ENCODE measurements at regions not wholly inside any gene's neighbourhood (a gene's known extent, or its start where the extent isn't known, plus 50 kb on each side); places are given as distances from the start of the nearest gene placed in this dataset.
"Not testable (repeated sequence)": the region's sequence is repeated elsewhere in the genome, so short reads cannot be mapped to it uniquely, and the experiment has no call there.

GRCh38 chr3:161913786-161914389 is 417.3 kb downstream of the OTOL1 start:
- H3K36me3 Mint-ChIP-seq (ENCODE audit: insufficient read depth): no peaks in the 10 kb centered on the region
- no peaks in the 10 kb centered on the region for H3K4me1 Mint-ChIP-seq (ENCODE audit: low read depth)
- H3K9me3 Mint-ChIP-seq: peaks cover 10% of the 10 kb centered on the region
- H3K27me3 Mint-ChIP-seq (ENCODE audit: low read depth): no peaks in the 10 kb centered on the region
- H3K4me3 Mint-ChIP-seq: no peak overlapping the region
- DNase-seq (no peak), ATAC-seq (no peak)

DNA sequence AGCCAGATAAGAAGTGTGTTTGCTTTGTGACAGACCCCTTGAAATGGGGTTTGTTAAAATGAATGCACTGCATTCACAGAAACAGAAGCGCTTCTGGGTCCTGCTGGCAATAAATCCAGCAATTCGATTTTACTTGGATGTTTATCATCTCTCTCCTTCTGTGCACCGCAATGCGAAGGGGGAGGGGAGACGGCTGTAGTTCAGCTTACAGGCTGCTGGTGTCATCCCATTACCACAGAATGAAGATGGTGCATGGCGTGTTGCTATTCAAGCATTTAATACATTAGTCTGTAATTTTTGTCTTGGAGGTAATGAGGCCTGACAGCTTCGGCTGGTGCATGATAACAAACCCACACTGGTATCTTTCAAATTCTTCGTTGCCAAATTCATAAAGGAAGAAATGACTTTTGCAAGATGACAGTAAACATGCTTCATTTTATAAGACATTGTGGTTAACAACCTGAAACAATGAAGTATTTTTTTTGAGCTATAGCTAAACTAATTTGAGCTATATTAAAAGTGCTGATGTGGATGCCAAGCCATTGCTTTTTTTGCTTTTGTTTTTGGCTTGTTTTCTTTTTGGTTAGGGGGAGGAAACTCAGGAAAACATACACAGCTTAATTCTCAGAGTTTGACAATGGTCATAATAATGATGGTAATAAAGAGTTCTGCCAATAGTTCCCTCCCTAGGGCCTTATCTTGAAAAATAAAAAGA is 418.3 kb downstream of the OTOL1 start:
- no peaks in the 10 kb centered on the region for H3K27me3 Mint-ChIP-seq (ENCODE audit: low read depth)
- no peaks in the 10 kb centered on the region for H3K36me3 Mint-ChIP-seq (ENCODE audit: insufficient read depth)
- peaks cover 18% of the 10 kb centered on the region for H3K9me3 Mint-ChIP-seq
- ATAC-seq (no peak), DNase-seq (no peak)
- no peak overlapping the region for H3K4me3 Mint-ChIP-seq
- no peaks in the 10 kb centered on the region for H3K4me1 Mint-ChIP-seq (ENCODE audit: low read depth)

GRCh38 chr3:161915418-161915750 is 418.8 kb downstream of the OTOL1 start:
- H3K9me3 Mint-ChIP-seq: peaks cover 20% of the 10 kb centered on the region
- no peaks in the 10 kb centered on the region for H3K4me1 Mint-ChIP-seq (ENCODE audit: low read depth)
- no peak overlapping the region for H3K4me3 Mint-ChIP-seq

GRCh38 chr3:161920196-161920595 is 423.6 kb downstream of the OTOL1 start:
- Mint-ChIP-seq H3K9me3 (peaks cover 22% of the 10 kb centered on the region), H3K36me3 (ENCODE audit: insufficient read depth) (no peaks in the 10 kb centered on the region), H3K4me3 (no peak overlapping the region), H3K27me3 (ENCODE audit: low read depth) (no peaks in the 10 kb centered on the region), H3K4me1 (ENCODE audit: low read depth) (no peaks in the 10 kb centered on the region)
- ATAC-seq (no peak), DNase-seq (no peak)

More at GRCh38 chr3:161915418-161915750, 418.8 kb downstream of the OTOL1 start:
- no peaks in the 10 kb centered on the region for H3K27me3 Mint-ChIP-seq (ENCODE audit: low read depth)
- DNase-seq (no peak), ATAC-seq (no peak)
- no peaks in the 10 kb centered on the region for H3K36me3 Mint-ChIP-seq (ENCODE audit: insufficient read depth)

GRCh38 chr3:161925749-161926360 is 429.2 kb downstream of the OTOL1 start:
- ATAC-seq: no peak
- no peak for DNase-seq
- Mint-ChIP-seq H3K36me3 (ENCODE audit: insufficient read depth) (no peaks in the 10 kb centered on the region), H3K27me3 (ENCODE audit: low read depth) (no peaks in the 10 kb centered on the region), H3K4me1 (ENCODE audit: low read depth) (no peaks in the 10 kb centered on the region), H3K4me3 (no peak overlapping the region), H3K9me3 (peaks cover 14% of the 10 kb centered on the region)

DNA sequence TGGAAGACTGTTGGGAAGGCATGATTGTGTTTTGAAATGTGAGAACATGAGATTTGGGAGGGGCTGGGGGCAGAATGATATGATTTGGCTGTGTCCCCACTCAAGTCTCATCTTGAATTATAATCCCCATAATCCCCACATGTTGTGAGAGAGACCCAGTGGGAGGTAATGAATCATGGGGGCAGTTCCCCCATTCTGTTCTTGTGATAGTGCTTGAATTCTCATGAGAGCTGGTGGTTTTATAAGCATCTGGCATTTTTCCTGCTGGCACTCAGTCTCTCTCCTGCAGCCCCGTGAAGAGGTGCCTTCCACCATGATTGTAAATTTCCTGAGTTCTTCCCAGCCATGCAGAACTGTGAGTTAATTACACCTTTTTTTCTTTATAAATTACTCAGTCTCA is 430.5 kb downstream of the OTOL1 start:
- Mint-ChIP-seq H3K27me3 (ENCODE audit: low read depth) (no peaks in the 10 kb centered on the region), H3K36me3 (ENCODE audit: insufficient read depth) (no peaks in the 10 kb centered on the region), H3K4me1 (ENCODE audit: low read depth) (no peaks in the 10 kb centered on the region), H3K9me3 (peaks cover 7% of the 10 kb centered on the region), H3K4me3 (no peak overlapping the region)
- ATAC-seq (no peak), DNase-seq (no peak)

DNA sequence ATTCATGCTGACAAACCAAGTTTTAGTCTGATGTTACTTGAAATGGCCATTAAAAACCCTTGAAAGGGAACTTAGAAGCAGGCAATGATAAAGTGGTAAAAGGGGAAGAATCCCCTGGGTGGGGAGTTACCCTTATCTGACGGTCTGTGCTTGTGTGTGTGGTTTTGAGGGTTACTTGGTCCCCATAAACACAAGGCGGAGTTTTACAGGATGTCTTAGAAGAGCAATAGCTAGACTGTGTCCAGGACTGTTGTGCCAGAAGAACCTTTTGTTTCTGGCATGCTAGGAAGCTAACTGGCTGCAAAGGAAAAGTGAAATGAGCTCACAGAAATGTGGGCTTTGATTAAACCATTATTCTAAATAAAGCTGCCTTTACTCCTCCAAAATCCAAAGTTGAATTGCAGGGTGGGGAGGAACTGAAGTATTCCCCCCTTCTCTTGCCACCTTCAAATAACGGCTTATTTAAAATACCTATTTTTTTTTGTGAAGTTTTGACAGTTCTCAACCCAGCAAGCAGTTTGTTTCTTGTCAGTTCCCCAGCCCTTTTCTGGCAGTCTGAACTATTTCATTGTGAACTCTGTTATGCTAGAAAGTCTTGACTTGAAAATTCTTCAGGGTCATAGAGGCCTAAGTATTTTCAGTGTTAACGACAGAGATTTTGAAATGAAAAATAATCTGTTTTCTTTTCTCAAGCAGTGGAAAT is 443.5 kb downstream of the OTOL1 start:
- DNase-seq: no peak
- Mint-ChIP-seq H3K4me1 (ENCODE audit: low read depth) (no peaks in the 10 kb centered on the region), H3K36me3 (ENCODE audit: insufficient read depth) (no peaks in the 10 kb centered on the region), H3K9me3 (peaks cover 3% of the 10 kb centered on the region), H3K27me3 (ENCODE audit: low read depth) (no peaks in the 10 kb centered on the region), H3K4me3 (no peak overlapping the region)
- no peak for ATAC-seq

DNA sequence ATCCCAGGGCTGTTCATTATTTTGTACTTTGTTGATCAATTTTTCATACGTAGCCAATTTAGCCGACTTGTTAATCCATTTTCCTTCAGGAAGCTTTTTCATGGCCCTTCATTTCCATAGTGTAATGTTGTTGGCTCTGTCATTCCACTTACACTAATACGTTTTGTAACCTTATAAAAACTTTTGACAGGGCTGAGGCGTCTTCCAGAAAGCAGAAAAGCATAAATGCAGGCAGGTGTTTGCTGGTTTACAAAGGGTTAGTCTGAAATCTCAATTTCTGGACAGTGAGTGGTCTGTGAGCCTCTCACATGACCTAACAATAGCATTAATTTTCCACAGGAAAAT is 444.0 kb downstream of the OTOL1 start:
- no peak for DNase-seq
- H3K36me3 Mint-ChIP-seq (ENCODE audit: insufficient read depth): no peaks in the 10 kb centered on the region

GRCh38 chr3:161941891-161942290 is 445.3 kb downstream of the OTOL1 start:
- no peaks in the 10 kb centered on the region for H3K4me1 Mint-ChIP-seq (ENCODE audit: low read depth)
- no peaks in the 10 kb centered on the region for H3K36me3 Mint-ChIP-seq (ENCODE audit: insufficient read depth)
- H3K9me3 Mint-ChIP-seq: no peaks in the 10 kb centered on the region
- no peaks in the 10 kb centered on the region for H3K27me3 Mint-ChIP-seq (ENCODE audit: low read depth)
- ATAC-seq (no peak), DNase-seq (no peak)
- H3K4me3 Mint-ChIP-seq: no peak overlapping the region

More for the DNA sequence above, 444.0 kb downstream of the OTOL1 start:
- no peak for ATAC-seq
- no peak overlapping the region for H3K4me3 Mint-ChIP-seq
- no peaks in the 10 kb centered on the region for H3K9me3 Mint-ChIP-seq
- no peaks in the 10 kb centered on the region for H3K4me1 Mint-ChIP-seq (ENCODE audit: low read depth)
- no peaks in the 10 kb centered on the region for H3K27me3 Mint-ChIP-seq (ENCODE audit: low read depth)

DNA sequence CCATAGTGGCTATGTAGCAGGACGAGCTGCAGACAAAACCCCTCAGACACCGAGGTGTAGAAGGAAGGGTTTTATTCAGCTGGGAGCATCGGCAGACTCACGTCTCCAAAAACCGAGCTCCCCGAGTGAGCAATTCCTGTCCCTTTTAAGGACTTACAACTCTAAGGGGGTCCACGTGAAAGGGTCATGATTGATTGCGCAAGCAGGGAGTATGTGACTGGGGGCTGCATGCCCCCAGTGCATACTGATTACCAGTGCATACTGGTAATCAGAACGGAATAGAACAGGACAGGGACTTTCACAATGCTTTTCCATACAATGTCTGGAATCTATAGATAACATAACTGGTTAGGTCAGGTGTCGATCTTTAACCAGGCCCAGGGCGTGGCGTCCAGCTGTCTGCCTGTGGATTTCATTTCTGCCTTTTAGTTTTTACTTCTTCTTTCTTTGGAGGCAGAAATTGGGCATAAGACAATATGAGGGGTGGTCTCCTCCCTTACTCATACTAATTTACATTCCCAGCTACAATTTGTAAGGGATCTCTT is 447.3 kb downstream of the OTOL1 start:
- not testable (repeated sequence) for H3K27me3 Mint-ChIP-seq (ENCODE audit: low read depth); H3K4me3 Mint-ChIP-seq; DNase-seq; H3K36me3 Mint-ChIP-seq (ENCODE audit: insufficient read depth); H3K4me1 Mint-ChIP-seq (ENCODE audit: low read depth); ATAC-seq; H3K9me3 Mint-ChIP-seq

DNA sequence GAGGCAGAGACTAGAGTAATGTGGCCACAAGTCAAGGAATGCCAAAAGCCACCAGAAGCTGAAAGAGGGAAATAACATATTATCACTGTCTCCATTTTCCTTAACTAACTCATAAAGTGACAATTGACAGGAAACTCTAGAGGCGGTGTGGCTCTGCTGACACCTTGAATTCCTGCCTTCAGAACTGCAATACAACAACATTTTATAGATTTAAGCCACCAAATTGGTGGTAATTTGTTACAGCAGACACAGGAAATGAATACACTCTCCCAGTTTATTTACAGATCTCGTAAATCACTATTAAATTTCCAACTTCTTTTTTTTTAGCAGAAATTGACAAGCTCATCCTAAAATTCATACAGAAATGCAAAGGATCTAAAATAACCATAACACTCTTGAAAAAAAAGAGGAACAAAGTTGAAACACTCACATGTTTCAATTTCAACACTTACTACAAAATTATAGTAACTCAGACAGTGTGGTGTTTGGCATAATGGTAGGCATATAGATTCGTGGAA is 449.9 kb downstream of the OTOL1 start:
- no peak overlapping the region for H3K4me3 Mint-ChIP-seq

GRCh38 chr3:161950318-161950868 is 453.8 kb downstream of the OTOL1 start:
- Mint-ChIP-seq H3K36me3 (ENCODE audit: insufficient read depth) (no peaks in the 10 kb centered on the region), H3K4me1 (ENCODE audit: low read depth) (no peaks in the 10 kb centered on the region), H3K4me3 (no peak overlapping the region), H3K27me3 (ENCODE audit: low read depth) (no peaks in the 10 kb centered on the region), H3K9me3 (peaks cover 3% of the 10 kb centered on the region)
- DNase-seq (no peak), ATAC-seq (no peak)

More for the DNA sequence above, 449.9 kb downstream of the OTOL1 start:
- no peak for DNase-seq
- ATAC-seq: no peak
- no peaks in the 10 kb centered on the region for H3K36me3 Mint-ChIP-seq (ENCODE audit: insufficient read depth)
- peaks cover 3% of the 10 kb centered on the region for H3K9me3 Mint-ChIP-seq
- H3K27me3 Mint-ChIP-seq (ENCODE audit: low read depth): no peaks in the 10 kb centered on the region
- H3K4me1 Mint-ChIP-seq (ENCODE audit: low read depth): no peaks in the 10 kb centered on the region

DNA sequence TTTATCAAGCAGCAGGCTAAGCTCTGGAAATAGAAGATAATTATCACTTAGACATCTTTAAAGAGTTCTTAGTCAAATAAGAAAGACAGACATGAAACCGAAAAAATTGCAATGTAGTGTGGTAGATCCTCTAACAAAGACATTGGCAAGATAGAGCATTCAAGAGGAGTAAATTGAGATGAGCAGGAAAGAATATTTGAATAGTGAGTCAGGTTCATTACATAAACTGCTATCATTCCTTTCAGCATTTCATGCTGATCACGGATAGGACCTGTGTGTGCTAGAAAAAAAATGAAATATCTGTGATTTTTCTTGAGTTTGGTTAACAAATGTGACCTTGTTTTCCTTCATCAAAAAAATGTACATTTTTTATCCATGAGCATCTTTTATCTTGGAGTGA is 460.9 kb downstream of the OTOL1 start:
- Mint-ChIP-seq H3K4me3 (no peak overlapping the region), H3K9me3 (peaks cover 4% of the 10 kb centered on the region), H3K36me3 (ENCODE audit: insufficient read depth) (no peaks in the 10 kb centered on the region), H3K4me1 (ENCODE audit: low read depth) (no peaks in the 10 kb centered on the region), H3K27me3 (ENCODE audit: low read depth) (no peaks in the 10 kb centered on the region)
- ATAC-seq: no peak
- DNase-seq: no peak

DNA sequence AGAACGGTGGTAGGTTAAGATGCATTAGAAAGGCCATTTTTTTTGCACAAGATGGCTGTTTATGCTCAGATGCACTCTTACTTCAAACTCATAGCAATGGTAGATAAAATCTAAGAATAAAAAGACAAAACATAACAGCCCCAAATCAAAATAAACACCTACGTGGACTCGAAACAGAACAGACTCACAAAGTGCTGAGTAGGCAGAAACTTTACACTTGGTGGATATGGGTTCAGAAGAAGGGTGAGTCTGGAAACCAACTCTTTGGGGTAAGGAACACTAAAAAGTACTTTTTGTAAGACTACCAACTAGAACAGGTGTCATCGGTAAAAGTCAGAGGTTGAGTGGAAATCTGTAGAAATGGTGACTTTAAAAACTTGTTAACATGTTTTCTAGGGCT is 468.2 kb downstream of the OTOL1 start:
- H3K9me3 Mint-ChIP-seq: peaks cover 3% of the 10 kb centered on the region
- DNase-seq (no peak), ATAC-seq (no peak)
- H3K4me3 Mint-ChIP-seq: no peak overlapping the region
- no peaks in the 10 kb centered on the region for H3K4me1 Mint-ChIP-seq (ENCODE audit: low read depth)
- H3K36me3 Mint-ChIP-seq (ENCODE audit: insufficient read depth): no peaks in the 10 kb centered on the region
- H3K27me3 Mint-ChIP-seq (ENCODE audit: low read depth): no peaks in the 10 kb centered on the region

Measured in activated T-cell treated with anti-CD3 and anti-CD28 coated beads, Interleukin-2, amount 50 U/mL, for 4 hours (primary cell).